ENCODE measurements at regions not wholly inside any gene's neighbourhood (a gene's known extent, or its start where the extent isn't known, plus 50 kb on each side); places are given as distances from the start of the nearest gene placed in this dataset.

GRCh38 chr16:51210087-51210486 lies 59.0 kb upstream of the SALL1 start:
- Histone ChIP-seq H3K27ac (ENCODE audit: insufficient read depth, low read depth, low read length) (no peak overlapping the region), H3K27me3 (ENCODE audit: control insufficient read depth in 2 of 2, insufficient read depth in 2 of 2, low read length in 2 of 2) (no peaks in the 10 kb centered on the region), H3K79me2 (ENCODE audit: control insufficient read depth, insufficient read depth, low read length) (no peaks in the 10 kb centered on the region), H2AFZ (ENCODE audit: low read depth, low read length) (no peak overlapping the region), H3K9me1 (replicated peaks; ENCODE audit: control insufficient read depth, extremely low read depth, insufficient read depth, low read length) (no peaks in the 10 kb centered on the region), H3K36me3 (ENCODE audit: control insufficient read depth in 2 of 2, extremely low read depth in 1 of 2, insufficient read depth in 2 of 2, low read length in 2 of 2) (no peaks in the 10 kb centered on the region), H3K9ac (replicated peaks; ENCODE audit: extremely low read depth, insufficient read depth, low read length) (no peak overlapping the region), H3K9me3 (replicated peaks; ENCODE audit: control insufficient read depth, insufficient read depth, low read length) (no peaks in the 10 kb centered on the region), H4K20me1 (replicated peaks; ENCODE audit: control insufficient read depth, extremely low read depth, insufficient read depth, low read length) (no peaks in the 10 kb centered on the region), H3K4me3 (replicated peaks in 1 of 3; ENCODE audit: insufficient read depth in 1 of 3, low read depth in 1 of 3, low read length in 3 of 3) (no peak overlapping the region), H3K4me2 (ENCODE audit: insufficient read depth, low read length) (no peak overlapping the region), H3K4me1 (ENCODE audit: control insufficient read depth, extremely low read depth, insufficient read depth, low read length) (no peaks in the 10 kb centered on the region)
- dilution Hi-C loops (cut with MboI; ENCODE audit: extremely low pct_ligation_motif_present, low sequenced_read_pairs): no loop called here
- ChIA-PET POLR2A (no interaction called here), CTCF (no interaction called here)
- no peak for FAIRE-seq
- no peak for DNase-seq (ENCODE audit: low read depth, low spot score)
- no TSS peak for BruUV-seq (replicated peaks)
- intact Hi-C loops (cut with micrococcal nuclease): no loop called here
- TF ChIP-seq FOS (IDR thresholded peaks at IDR 0.05; ENCODE audit: borderline replicate concordance, insufficient read depth, low read length) (no peak), POLR2AphosphoS5 (IDR thresholded peaks at IDR 0.05; ENCODE audit: insufficient read depth, low read depth, low read length) (no peak), MAX (IDR thresholded peaks at IDR 0.05; ENCODE audit: insufficient read depth, insufficient read length) (no peak), POLR2A (IDR thresholded peaks at IDR 0.05; ENCODE audit: low read depth, low read length) (no peak), JUN (IDR thresholded peaks at IDR 0.05; ENCODE audit: borderline replicate concordance, insufficient read depth, insufficient read length, low read depth) (no peak), CTCF (IDR thresholded peaks at IDR 0.05; ENCODE audit: extremely low read depth in 1 of 2, insufficient read depth in 1 of 2, low read depth in 1 of 2, low read length in 2 of 2) (no peak), EZH2 (IDR thresholded peaks at IDR 0.05; ENCODE audit: borderline replicate concordance, low read depth, low read length, severe bottlenecking) (no peak), MYC (IDR thresholded peaks at IDR 0.05; ENCODE audit: low read depth, low read length) (no peak), GATA2 (IDR thresholded peaks at IDR 0.05; ENCODE audit: insufficient read depth, insufficient read length, low read depth, low read length) (no peak)

All from endothelial cell of umbilical vein (primary cell).